GM12878 (cell line): ENCODE measurements at regions not wholly inside any gene's neighbourhood (a gene's known extent, or its start where the extent isn't known, plus 50 kb on each side); places are given as distances from the start of the nearest gene placed in this dataset.

ENCODE experiments used
- ATAC-seq: fragments of 200-7000 bp; cut with Tn5 transposase; 3 replicates; pipeline ENCODE4 v1.9.1; 2020; ENCODE audit warnings: mild to moderate bottlenecking, moderate library complexity
- BruUV-seq: library from RNA; stranded (reverse); fragments of 400-500 nt; replicated peaks from 2 replicates; lab custom pipeline; 2021; lab: Mats Ljungman, UMichigan
- CTCF ChIA-PET: fragments of 300-600 bp; sonication (Branson Sonifier 250); formaldehyde crosslinking; extraction: SDS; loops from one replicate; lab custom pipeline; 2021; ENCODE audit warnings: inconsistent platforms; lab: Yijun Ruan, JAX
- POLR2A ChIA-PET: fragments of 350-600 bp; formaldehyde crosslinking; extraction: SDS; loops from one replicate; lab custom pipeline; 2021; ENCODE audit warnings: inconsistent platforms; lab: Charles Lee
- RAD21 ChIA-PET: fragments of 300-600 bp; sonication (Branson Sonifier 250); formaldehyde crosslinking; loops from one replicate; lab custom pipeline; 2023; ENCODE audit warnings: antibody characterized with exemption; ENCODE audit not compliant: unreplicated experiment; lab: Charles Lee
- SMC1A ChIA-PET: fragments of 300-600 bp; sonication (Branson Sonifier 250); formaldehyde crosslinking; loops from one replicate; lab custom pipeline; 2023; ENCODE audit not compliant: unreplicated experiment, uncharacterized antibody; lab: Charles Lee
- DNase-seq: peaks from one replicate; pipeline ENCODE4 v3.0.0-alpha.2; 2011; ENCODE audit warnings: low read depth, low spot score
- FAIRE-seq: peaks from 3 replicates; lab custom pipeline; 2011; peaks lifted over from hg19 to GRCh38; lab: Jason Lieb, UNC
- H2AFZ ChIP-seq: 2 replicates; pipeline ENCODE4 v1.6.0; 2011; ENCODE audit warnings: low read depth, low read length, control low read depth; ENCODE audit not compliant: control insufficient read depth
- H3K27ac ChIP-seq: 2 replicates; pipeline ENCODE4 v1.5.1; 2011; ENCODE audit warnings: control low read depth; ENCODE audit not compliant: control insufficient read depth, insufficient read depth
- H3K27me3 ChIP-seq, 2 experiments: replicated peaks in 1 of 2; 2 replicates each; pipeline versions ENCODE4 v1.6.0 to v1.6.1; 2011; ENCODE audit warnings: low read length in 1 of 2; ENCODE audit not compliant: control insufficient read depth in 2 of 2, insufficient read depth in 2 of 2
- H3K36me3 ChIP-seq, 2 experiments: 2 replicates each; pipeline ENCODE4 v1.5.1; 2011; ENCODE audit warnings: low read length in 1 of 2; ENCODE audit not compliant: control insufficient read depth in 2 of 2, insufficient read depth in 2 of 2
- H3K4me1 ChIP-seq: 2 replicates; pipeline ENCODE4 v1.6.1; 2011; ENCODE audit warnings: mild to moderate bottlenecking, low read length, moderate library complexity, mixed read lengths; ENCODE audit not compliant: control insufficient read depth, insufficient read depth
- H3K4me2 ChIP-seq: 2 replicates; pipeline ENCODE4 v1.6.0; 2011; ENCODE audit warnings: control low read depth; ENCODE audit not compliant: control insufficient read depth, insufficient read depth
- H3K4me3 ChIP-seq: fragments of 200-600 bp; sonication (generic); 2 replicates; pipeline ENCODE4 v1.5.1; 2016
- H3K79me2 ChIP-seq: 2 replicates; pipeline ENCODE4 v1.6.0; 2011; ENCODE audit warnings: low read length; ENCODE audit not compliant: control insufficient read depth, insufficient read depth
- H3K9ac ChIP-seq: 2 replicates; pipeline ENCODE4 v1.8.0; 2011; ENCODE audit warnings: low read length, control low read depth, mixed read lengths; ENCODE audit not compliant: control insufficient read depth, insufficient read depth
- H3K9me3 ChIP-seq: replicated peaks from 3 replicates; pipeline ENCODE4 v1.5.1; 2011; ENCODE audit warnings: mild to moderate bottlenecking, low read length; ENCODE audit not compliant: control insufficient read depth, insufficient read depth
- H4K20me1 ChIP-seq: 2 replicates; pipeline ENCODE4 v1.6.0; 2011; ENCODE audit not compliant: control insufficient read depth, insufficient read depth
- DPF2 ChIP-seq: fragments of 450-650 bp; IDR thresholded peaks from 2 replicates; pipeline ENCODE4 v1.6.1; 2017; ENCODE audit warnings: mild to moderate bottlenecking
- HDAC6 ChIP-seq: fragments of 200-600 bp; sonication (generic); IDR thresholded peaks from one replicate; pipeline ENCODE4 v1.8.0; 2017; ENCODE audit warnings: antibody characterized with exemption; ENCODE audit not compliant: unreplicated experiment
- MXI1 ChIP-seq: fragments of 150-350 bp; IDR thresholded peaks from 2 replicates; pipeline ENCODE4 v1.6.1; 2011; ENCODE audit warnings: low read depth, mild to moderate bottlenecking, inconsistent platforms, low read length, improper control_type of control experiment
- SMC3 ChIP-seq: IDR thresholded peaks from 2 replicates; pipeline ENCODE4 v1.6.1; 2011; ENCODE audit warnings: low read length, improper control_type of control experiment, borderline replicate concordance
- WGBS: methylation state at CpG from one replicate; pipeline ENCODE4 v1.1.6; 2016; ENCODE audit warnings: low lambda C conversion rate; ENCODE audit not compliant: insufficient replicate concordance, insufficient coverage; ENCODE audit errors: missing lambda C conversion rate; 5-methylcytosine and 5-hydroxymethylcytosine counted together
- in situ Hi-C: fragments of 300-500 bp; cut with MboI; formaldehyde crosslinking; loops from 9 replicates; pipeline ENCODE4 v1.14.3; 2018; ENCODE audit warnings: mixed read lengths
- intact Hi-C: fragments of 100-400 bp; cut with micrococcal nuclease; formaldehyde crosslinking; loops from one replicate; pipeline ENCODE4 v1.14.2; 2022; ENCODE audit not compliant: unreplicated experiment
- TF ChIP-seq, protein P1 (sequence below): fragments of 150-350 bp; IDR thresholded peaks from 2 replicates; pipeline ENCODE4 v1.6.1; 2016; ENCODE audit warnings: low read depth, low read length
- TF ChIP-seq, protein P2 (sequence below): fragments of 450-650 bp; IDR thresholded peaks from 2 replicates; pipeline ENCODE4 v1.6.1; 2017; ENCODE audit warnings: mild to moderate bottlenecking, moderate library complexity

DNA sequence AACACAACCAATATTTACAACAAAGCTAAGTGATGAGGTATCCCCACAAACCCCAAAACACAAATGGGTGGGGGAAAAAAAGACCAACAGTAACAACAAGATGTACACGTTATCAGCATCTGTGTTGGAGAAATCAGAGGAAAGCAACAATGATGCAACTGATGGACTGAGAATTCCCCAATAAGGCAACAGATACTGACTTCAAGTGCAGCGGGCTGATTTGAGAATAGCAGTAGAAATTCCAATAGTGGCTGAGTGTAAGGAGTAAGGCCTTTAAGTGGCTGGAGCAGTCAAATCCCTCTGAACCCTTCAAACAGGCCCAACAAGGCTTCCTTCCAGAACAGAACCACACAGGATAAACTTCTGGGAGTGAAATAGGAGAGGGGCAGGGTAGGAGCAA is 97.6 kb downstream of the TM2D1 start:
- H2AFZ ChIP-seq, result no peak overlapping the region
- ChIA-PET POLR2A (no interaction called here), CTCF (no interaction called here), SMC1A (no interaction called here), RAD21 (no interaction called here)
- FAIRE-seq, result no peak
- TF ChIP-seq SMC3 (no peak), MXI1 (no peak), DPF2 (no peak), HDAC6 (no peak)
- TF ChIP-seq, protein P1, sequence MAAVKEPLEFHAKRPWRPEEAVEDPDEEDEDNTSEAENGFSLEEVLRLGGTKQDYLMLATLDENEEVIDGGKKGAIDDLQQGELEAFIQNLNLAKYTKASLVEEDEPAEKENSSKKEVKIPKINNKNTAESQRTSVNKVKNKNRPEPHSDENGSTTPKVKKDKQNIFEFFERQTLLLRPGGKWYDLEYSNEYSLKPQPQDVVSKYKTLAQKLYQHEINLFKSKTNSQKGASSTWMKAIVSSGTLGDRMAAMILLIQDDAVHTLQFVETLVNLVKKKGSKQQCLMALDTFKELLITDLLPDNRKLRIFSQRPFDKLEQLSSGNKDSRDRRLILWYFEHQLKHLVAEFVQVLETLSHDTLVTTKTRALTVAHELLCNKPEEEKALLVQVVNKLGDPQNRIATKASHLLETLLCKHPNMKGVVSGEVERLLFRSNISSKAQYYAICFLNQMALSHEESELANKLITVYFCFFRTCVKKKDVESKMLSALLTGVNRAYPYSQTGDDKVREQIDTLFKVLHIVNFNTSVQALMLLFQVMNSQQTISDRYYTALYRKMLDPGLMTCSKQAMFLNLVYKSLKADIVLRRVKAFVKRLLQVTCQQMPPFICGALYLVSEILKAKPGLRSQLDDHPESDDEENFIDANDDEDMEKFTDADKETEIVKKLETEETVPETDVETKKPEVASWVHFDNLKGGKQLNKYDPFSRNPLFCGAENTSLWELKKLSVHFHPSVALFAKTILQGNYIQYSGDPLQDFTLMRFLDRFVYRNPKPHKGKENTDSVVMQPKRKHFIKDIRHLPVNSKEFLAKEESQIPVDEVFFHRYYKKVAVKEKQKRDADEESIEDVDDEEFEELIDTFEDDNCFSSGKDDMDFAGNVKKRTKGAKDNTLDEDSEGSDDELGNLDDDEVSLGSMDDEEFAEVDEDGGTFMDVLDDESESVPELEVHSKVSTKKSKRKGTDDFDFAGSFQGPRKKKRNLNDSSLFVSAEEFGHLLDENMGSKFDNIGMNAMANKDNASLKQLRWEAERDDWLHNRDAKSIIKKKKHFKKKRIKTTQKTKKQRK, result no peak
- TF ChIP-seq, protein P2, sequence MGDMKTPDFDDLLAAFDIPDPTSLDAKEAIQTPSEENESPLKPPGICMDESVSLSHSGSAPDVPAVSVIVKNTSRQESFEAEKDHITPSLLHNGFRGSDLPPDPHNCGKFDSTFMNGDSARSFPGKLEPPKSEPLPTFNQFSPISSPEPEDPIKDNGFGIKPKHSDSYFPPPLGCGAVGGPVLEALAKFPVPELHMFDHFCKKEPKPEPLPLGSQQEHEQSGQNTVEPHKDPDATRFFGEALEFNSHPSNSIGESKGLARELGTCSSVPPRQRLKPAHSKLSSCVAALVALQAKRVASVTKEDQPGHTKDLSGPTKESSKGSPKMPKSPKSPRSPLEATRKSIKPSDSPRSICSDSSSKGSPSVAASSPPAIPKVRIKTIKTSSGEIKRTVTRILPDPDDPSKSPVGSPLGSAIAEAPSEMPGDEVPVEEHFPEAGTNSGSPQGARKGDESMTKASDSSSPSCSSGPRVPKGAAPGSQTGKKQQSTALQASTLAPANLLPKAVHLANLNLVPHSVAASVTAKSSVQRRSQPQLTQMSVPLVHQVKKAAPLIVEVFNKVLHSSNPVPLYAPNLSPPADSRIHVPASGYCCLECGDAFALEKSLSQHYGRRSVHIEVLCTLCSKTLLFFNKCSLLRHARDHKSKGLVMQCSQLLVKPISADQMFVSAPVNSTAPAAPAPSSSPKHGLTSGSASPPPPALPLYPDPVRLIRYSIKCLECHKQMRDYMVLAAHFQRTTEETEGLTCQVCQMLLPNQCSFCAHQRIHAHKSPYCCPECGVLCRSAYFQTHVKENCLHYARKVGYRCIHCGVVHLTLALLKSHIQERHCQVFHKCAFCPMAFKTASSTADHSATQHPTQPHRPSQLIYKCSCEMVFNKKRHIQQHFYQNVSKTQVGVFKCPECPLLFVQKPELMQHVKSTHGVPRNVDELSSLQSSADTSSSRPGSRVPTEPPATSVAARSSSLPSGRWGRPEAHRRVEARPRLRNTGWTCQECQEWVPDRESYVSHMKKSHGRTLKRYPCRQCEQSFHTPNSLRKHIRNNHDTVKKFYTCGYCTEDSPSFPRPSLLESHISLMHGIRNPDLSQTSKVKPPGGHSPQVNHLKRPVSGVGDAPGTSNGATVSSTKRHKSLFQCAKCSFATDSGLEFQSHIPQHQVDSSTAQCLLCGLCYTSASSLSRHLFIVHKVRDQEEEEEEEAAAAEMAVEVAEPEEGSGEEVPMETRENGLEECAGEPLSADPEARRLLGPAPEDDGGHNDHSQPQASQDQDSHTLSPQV, result no peak
- 17% methylated on average over 2 of the region's 2 CpGs for WGBS
- H3K79me2 ChIP-seq, result no peaks in the 10 kb centered on the region
- no peaks in the 10 kb centered on the region for H4K20me1 ChIP-seq
- no peaks in the 10 kb centered on the region for H3K27me3 ChIP-seq
- H3K4me3 ChIP-seq, result no peak overlapping the region
- no peak overlapping the region for H3K9ac ChIP-seq
- H3K36me3 ChIP-seq, result no peaks in the 10 kb centered on the region
- H3K27ac ChIP-seq, result no peak overlapping the region
- in situ Hi-C loops (no loop called here), intact Hi-C loops (no loop called here)
- no peaks in the 10 kb centered on the region for H3K4me1 ChIP-seq
- H3K4me2 ChIP-seq, result no peak overlapping the region
- no TSS peak for BruUV-seq
- H3K9me3 ChIP-seq, result no peaks in the 10 kb centered on the region
- ATAC-seq, result no peak
- DNase-seq, result no peak
